Stimulated activated CD4-positive, alpha-beta T cell treated with anti-CD3 and anti-CD28 coated beads, Interleukin-2, amount 100 ng/mL, for 24 hours (primary cell): ENCODE measurements at regions not wholly inside any gene's neighbourhood (a gene's known extent, or its start where the extent isn't known, plus 50 kb on each side); places are given as distances from the start of the nearest gene placed in this dataset.
A peak's percentile ranks its signal among the peaks of the same experiment; 100 is the strongest.

ENCODE experiments used
- DNase-seq, 2 donors: peaks; one replicate each; pipeline ENCODE4 v3.0.0-alpha.2; 2020

DNA sequence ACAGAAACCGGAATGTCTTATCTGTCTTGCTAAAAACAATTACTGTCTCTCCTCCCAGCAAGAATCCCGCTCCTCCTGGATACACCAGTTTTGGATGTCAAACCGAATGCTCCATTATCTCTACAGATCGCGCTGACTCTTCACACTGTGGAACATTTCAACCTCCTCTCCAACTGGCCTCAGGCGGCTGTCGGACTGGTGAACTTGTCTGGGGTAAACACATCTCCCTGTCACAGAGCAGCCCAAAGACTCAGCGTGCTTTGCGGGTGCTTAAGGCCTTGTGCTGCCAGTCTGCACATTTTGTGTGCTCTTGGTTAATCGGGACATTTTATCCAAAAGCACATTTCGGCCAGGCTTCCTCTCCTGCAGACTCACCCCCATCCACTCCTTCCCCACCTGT is 173.1 kb downstream of the ICOS start:
- DNase-seq: no peak

- DNase-seq: peak; percentile 64 to 72
Measured at GRCh38 chr2:204110338-204110741, 173.8 kb downstream of the ICOS start.

- no peak for DNase-seq
Measured at GRCh38 chr2:204110751-204111516, 174.4 kb downstream of the ICOS start.

DNA sequence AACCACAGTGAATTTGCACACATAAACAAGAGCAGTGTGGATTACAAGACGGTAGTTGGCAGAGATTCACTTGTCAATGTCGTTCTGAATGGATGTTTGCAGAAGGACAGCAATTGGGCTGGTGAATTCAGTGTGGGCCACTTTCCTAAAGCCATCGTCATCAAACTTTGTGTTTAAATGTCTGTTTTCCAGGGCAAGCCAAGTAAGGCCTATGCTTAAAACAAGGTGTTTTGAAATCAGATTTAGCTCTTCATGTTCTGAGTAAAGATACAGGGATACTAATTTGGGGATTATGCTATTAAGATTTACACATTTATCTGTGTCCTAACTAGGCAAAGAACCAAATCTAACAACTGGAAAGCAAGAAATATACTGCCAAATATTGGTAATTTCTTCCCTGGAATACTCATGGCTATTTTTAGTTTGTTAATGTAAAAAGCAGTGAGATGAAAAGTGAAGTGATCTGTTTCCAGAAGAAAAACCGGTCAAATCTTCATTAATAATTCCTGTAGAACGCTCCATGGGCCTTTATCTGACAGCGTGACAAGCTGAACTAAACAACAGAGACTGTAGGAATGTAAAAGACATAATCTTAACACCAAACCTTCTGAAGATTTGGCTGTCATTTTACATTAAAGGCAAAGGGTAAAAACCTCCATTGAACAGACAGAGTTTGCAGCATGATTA is 175.7 kb downstream of the ICOS start:
- no peak for DNase-seq

- DNase-seq: no peak
Measured at GRCh38 chr2:204114295-204115136, 178.0 kb downstream of the ICOS start.

- no peak for DNase-seq
Measured at GRCh38 chr2:204115137-204116056, 178.8 kb downstream of the ICOS start.

DNA sequence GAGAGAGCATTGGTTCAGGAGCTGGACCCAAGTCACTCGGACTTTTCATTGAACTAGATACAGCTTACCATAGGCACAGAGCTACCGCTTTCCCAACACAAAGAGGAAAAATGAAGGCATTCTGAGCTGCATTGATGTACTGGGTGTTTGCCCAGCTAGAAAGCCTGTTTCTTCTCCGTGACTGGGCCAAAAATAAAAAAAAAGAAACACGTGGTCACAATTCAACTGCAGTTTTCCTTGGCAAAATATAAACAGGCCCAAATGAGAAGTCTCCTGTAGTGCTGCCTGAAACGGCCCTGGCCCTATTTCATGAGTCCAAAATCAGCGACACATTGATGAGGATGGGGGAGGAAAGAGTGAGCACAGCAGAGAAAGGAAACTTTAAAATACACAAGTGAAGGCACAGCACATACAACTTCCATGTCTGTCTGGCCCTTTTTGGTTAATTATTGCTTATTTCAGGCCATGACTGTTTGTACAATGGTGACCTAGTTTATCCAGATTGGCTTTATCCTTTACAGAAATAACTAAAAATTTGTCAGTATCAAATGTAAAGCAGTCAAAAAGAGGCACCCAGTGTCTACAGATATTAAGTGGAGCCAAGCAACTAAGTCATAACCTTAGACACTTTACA is 179.7 kb downstream of the ICOS start:
- DNase-seq: no peak

DNA sequence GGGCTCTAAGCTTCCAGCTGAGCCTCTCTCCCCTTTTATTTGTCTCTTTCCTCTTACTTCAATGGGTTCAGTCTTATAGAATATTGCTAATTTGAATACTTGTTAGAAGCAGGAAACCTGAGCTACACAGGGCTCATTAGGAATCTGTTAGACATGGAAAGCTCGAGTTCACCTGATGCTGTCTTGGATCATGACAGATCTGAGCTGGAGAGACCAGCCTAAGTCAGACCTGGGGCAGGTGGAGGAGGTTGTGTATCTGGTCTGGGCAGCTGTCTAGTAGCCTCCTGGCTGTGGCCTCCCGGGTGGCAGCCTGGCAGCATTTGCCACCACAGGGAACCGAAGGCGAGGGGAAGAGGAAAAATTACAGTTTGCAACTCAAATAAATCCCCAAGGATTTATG is 185.9 kb downstream of the ICOS start:
- no peak for DNase-seq

DNA sequence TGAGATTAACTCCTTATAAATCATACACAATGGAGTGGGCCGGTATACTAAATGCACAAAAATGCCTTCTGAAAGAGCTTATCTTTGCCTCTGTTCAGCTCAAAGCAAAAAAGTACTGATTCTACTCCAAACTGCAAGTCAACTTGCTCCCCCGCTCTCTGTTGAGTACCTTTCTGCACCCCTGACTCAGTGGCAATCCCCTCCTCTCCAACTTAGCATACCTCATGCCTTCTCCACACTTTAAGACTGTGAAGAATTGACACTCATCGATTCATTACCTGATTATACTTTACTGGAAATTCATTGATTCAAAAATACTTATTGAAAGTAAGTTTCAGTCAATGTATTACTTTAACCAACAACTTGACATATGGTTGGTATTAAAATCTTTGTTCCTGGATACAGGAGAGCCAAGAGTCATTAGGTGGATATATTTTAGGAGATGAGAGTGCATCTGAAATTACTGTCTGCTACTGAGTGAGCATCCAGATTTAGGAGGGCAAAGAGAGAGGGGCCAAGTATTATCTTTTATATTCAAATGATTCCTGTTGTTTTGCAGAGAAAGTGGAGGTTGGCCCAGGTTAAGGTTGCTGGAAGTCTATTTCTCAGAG is 187.7 kb downstream of the ICOS start:
- no peak for DNase-seq

- DNase-seq: no peak
Measured at GRCh38 chr2:204126705-204127104, 190.1 kb downstream of the ICOS start.

DNA sequence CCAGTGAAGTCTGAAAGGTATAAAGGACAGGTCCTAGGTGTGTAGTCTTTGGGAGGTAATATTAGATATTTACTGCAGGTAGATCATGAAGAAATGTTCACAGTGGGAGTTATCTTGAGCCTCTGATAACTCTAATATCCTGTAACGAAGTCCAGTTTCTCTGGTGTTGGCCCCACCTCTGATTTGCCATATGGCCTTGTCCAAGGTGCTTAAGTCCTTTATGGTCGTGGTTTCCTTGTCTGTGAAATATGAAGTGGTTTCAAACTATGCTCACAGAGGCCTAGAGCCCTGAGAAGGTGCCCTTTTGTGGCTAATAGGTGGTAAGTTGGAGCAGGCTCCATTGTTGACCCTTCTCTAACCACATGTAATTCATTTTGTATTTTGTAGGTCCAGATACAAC is 190.7 kb downstream of the ICOS start:
- DNase-seq: no peak

GRCh38 chr2:204129591-204130294 is 193.2 kb downstream of the ICOS start:
- no peak for DNase-seq

DNA sequence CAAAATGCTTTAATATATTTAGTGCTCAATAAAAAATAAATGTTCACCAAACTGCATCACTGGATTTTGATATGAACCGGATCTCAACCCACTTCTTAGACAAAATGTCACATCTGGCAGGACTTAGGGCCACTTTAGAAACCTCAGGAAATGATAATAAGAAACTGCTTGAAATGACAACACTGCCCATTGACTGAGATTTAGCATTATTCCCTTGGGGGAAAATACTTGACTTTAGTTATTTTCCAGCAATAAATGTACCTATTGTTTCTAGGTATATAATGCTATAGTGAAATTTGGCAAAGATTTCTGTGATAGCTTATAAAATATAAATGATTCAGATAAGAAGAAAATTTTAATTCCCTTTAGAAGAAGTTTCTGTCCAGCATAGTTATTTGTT is 195.1 kb downstream of the ICOS start:
- DNase-seq: no peak

GRCh38 chr2:204133476-204133875 is 196.9 kb downstream of the ICOS start:
- no peak for DNase-seq

GRCh38 chr2:204134421-204134820 is 197.9 kb downstream of the ICOS start:
- no peak for DNase-seq

GRCh38 chr2:204135752-204136151 is 199.2 kb downstream of the ICOS start:
- no peak for DNase-seq

DNA sequence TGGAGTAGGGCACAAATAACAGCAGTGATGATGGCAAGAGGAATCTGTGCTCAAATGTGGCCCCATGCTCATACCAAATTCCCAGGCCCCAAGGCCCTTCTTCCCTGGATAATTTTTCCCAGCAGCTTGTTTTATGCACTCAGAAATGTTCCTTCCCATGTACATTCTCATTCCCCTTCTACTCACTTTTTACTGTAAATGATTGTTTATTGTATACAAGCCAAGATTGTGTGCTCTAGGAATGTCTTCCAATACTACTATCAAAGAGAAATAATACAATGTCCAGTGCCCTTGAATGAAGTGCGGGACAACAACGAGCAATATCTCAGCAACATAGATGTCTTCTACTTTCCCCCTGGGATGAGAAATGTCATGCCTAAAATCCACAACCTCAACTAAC is 201.6 kb downstream of the ICOS start:
- DNase-seq: no peak

- DNase-seq: no peak
Measured at GRCh38 chr2:204140246-204140645, 203.7 kb downstream of the ICOS start.

- no peak for DNase-seq
Measured at GRCh38 chr2:204143216-204144014, 206.9 kb downstream of the ICOS start.

DNA sequence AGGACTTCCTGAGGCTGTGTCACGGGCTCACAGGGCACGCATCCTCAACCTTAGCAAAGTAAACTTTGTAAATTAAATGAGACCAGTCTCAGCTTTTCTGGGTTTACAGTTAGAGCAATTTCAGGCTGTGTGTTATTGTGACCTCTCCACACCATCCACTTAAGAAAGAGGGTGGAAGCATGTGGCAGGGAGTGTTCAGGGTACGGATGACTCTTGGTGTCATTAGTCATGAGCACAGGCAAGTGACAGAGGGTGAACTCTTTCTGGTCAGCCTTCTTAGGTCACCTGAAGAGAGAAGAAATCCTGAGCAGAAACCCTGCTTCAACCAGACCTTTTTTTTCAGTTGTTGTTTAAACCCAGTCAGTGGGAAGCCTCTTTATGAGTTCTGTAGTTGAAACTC is 207.9 kb downstream of the ICOS start:
- no peak for DNase-seq
